GM12878 (cell line): ENCODE measurements at regions not wholly inside any gene's neighbourhood (a gene's known extent, or its start where the extent isn't known, plus 50 kb on each side); places are given as distances from the start of the nearest gene placed in this dataset.

ENCODE experiments used
- ATAC-seq: fragments of 200-7000 bp; cut with Tn5 transposase; 3 replicates; pipeline ENCODE4 v1.9.1; 2020; ENCODE audit warnings: mild to moderate bottlenecking, moderate library complexity
- BruUV-seq: library from RNA; stranded (reverse); fragments of 400-500 nt; replicated peaks from 2 replicates; lab custom pipeline; 2021; lab: Mats Ljungman, UMichigan
- CTCF ChIA-PET: fragments of 300-600 bp; sonication (Branson Sonifier 250); formaldehyde crosslinking; extraction: SDS; loops from one replicate; lab custom pipeline; 2021; ENCODE audit warnings: inconsistent platforms; lab: Yijun Ruan, JAX
- POLR2A ChIA-PET: fragments of 350-600 bp; formaldehyde crosslinking; extraction: SDS; loops from one replicate; lab custom pipeline; 2021; ENCODE audit warnings: inconsistent platforms; lab: Charles Lee
- RAD21 ChIA-PET: fragments of 300-600 bp; sonication (Branson Sonifier 250); formaldehyde crosslinking; loops from one replicate; lab custom pipeline; 2023; ENCODE audit warnings: antibody characterized with exemption; ENCODE audit not compliant: unreplicated experiment; lab: Charles Lee
- SMC1A ChIA-PET: fragments of 300-600 bp; sonication (Branson Sonifier 250); formaldehyde crosslinking; loops from one replicate; lab custom pipeline; 2023; ENCODE audit not compliant: unreplicated experiment, uncharacterized antibody; lab: Charles Lee
- DNase-seq: peaks from one replicate; pipeline ENCODE4 v3.0.0-alpha.2; 2011; ENCODE audit warnings: low read depth, low spot score
- FAIRE-seq: peaks from 3 replicates; lab custom pipeline; 2011; peaks lifted over from hg19 to GRCh38; lab: Jason Lieb, UNC
- H2AFZ ChIP-seq: 2 replicates; pipeline ENCODE4 v1.6.0; 2011; ENCODE audit warnings: low read depth, low read length, control low read depth; ENCODE audit not compliant: control insufficient read depth
- H3K27ac ChIP-seq: 2 replicates; pipeline ENCODE4 v1.5.1; 2011; ENCODE audit warnings: control low read depth; ENCODE audit not compliant: control insufficient read depth, insufficient read depth
- H3K27me3 ChIP-seq, 2 experiments: replicated peaks in 1 of 2; 2 replicates each; pipeline versions ENCODE4 v1.6.0 to v1.6.1; 2011; ENCODE audit warnings: low read length in 1 of 2; ENCODE audit not compliant: control insufficient read depth in 2 of 2, insufficient read depth in 2 of 2
- H3K36me3 ChIP-seq, 2 experiments: 2 replicates each; pipeline ENCODE4 v1.5.1; 2011; ENCODE audit warnings: low read length in 1 of 2; ENCODE audit not compliant: control insufficient read depth in 2 of 2, insufficient read depth in 2 of 2
- H3K4me1 ChIP-seq: 2 replicates; pipeline ENCODE4 v1.6.1; 2011; ENCODE audit warnings: mild to moderate bottlenecking, low read length, moderate library complexity, mixed read lengths; ENCODE audit not compliant: control insufficient read depth, insufficient read depth
- H3K4me2 ChIP-seq: 2 replicates; pipeline ENCODE4 v1.6.0; 2011; ENCODE audit warnings: control low read depth; ENCODE audit not compliant: control insufficient read depth, insufficient read depth
- H3K4me3 ChIP-seq: fragments of 200-600 bp; sonication (generic); 2 replicates; pipeline ENCODE4 v1.5.1; 2016
- H3K79me2 ChIP-seq: 2 replicates; pipeline ENCODE4 v1.6.0; 2011; ENCODE audit warnings: low read length; ENCODE audit not compliant: control insufficient read depth, insufficient read depth
- H3K9ac ChIP-seq: 2 replicates; pipeline ENCODE4 v1.8.0; 2011; ENCODE audit warnings: low read length, control low read depth, mixed read lengths; ENCODE audit not compliant: control insufficient read depth, insufficient read depth
- H3K9me3 ChIP-seq: replicated peaks from 3 replicates; pipeline ENCODE4 v1.5.1; 2011; ENCODE audit warnings: mild to moderate bottlenecking, low read length; ENCODE audit not compliant: control insufficient read depth, insufficient read depth
- H4K20me1 ChIP-seq: 2 replicates; pipeline ENCODE4 v1.6.0; 2011; ENCODE audit not compliant: control insufficient read depth, insufficient read depth
- BACH1 ChIP-seq: fragments of 450-650 bp; IDR thresholded peaks from 2 replicates; pipeline ENCODE4 v1.6.1; 2017; ENCODE audit warnings: mild to moderate bottlenecking, borderline replicate concordance
- CBX3 ChIP-seq: fragments of 200-600 bp; sonication (generic); IDR thresholded peaks from 2 replicates; pipeline ENCODE4 v1.6.1; 2016; ENCODE audit warnings: low read depth, borderline replicate concordance
- CEBPB ChIP-seq, 2 experiments: fragments of 150-350 bp in 1 of 2; IDR thresholded peaks; 2 replicates each; pipeline ENCODE4 v1.6.1; 2012 to 2014; ENCODE audit warnings: low read depth in 2 of 2, low read length in 2 of 2, borderline replicate concordance in 1 of 2, inconsistent platforms in 1 of 2
- CHD2 ChIP-seq: IDR thresholded peaks from 2 replicates; pipeline ENCODE4 v1.6.1; 2011; ENCODE audit warnings: low read depth, low read length, improper control_type of control experiment, borderline replicate concordance
- PAX5 ChIP-seq: IDR thresholded peaks from 2 replicates; pipeline ENCODE4 v1.6.1; 2011; ENCODE audit warnings: low read depth, low read length, borderline replicate concordance
- PML ChIP-seq: IDR thresholded peaks from 2 replicates; pipeline ENCODE4 v1.6.1; 2012; ENCODE audit warnings: low read length, inconsistent platforms
- RAD21 ChIP-seq: IDR thresholded peaks from 2 replicates; pipeline ENCODE4 v1.6.1; 2011; ENCODE audit warnings: mild to moderate bottlenecking, low read depth, low read length, moderate library complexity; ENCODE audit not compliant: insufficient read depth
- TCF3 ChIP-seq: IDR thresholded peaks from 2 replicates; pipeline ENCODE4 v1.6.1; 2012; ENCODE audit warnings: low read depth, mild to moderate bottlenecking, low read length, borderline replicate concordance; ENCODE audit not compliant: insufficient read depth
- YBX1 ChIP-seq: fragments of 450-650 bp; IDR thresholded peaks from 2 replicates; pipeline ENCODE4 v1.6.1; 2016; ENCODE audit warnings: antibody characterized with exemption
- ZNF384 ChIP-seq: IDR thresholded peaks from 2 replicates; pipeline ENCODE4 v1.6.1; 2012; ENCODE audit warnings: low read depth, mild to moderate bottlenecking, low read length, improper control_type of control experiment, borderline replicate concordance
- WGBS: methylation state at CpG from one replicate; pipeline ENCODE4 v1.1.6; 2016; ENCODE audit warnings: low lambda C conversion rate; ENCODE audit not compliant: insufficient replicate concordance, insufficient coverage; ENCODE audit errors: missing lambda C conversion rate; 5-methylcytosine and 5-hydroxymethylcytosine counted together
- in situ Hi-C: fragments of 300-500 bp; cut with MboI; formaldehyde crosslinking; loops from 9 replicates; pipeline ENCODE4 v1.14.3; 2018; ENCODE audit warnings: mixed read lengths
- intact Hi-C: fragments of 100-400 bp; cut with micrococcal nuclease; formaldehyde crosslinking; loops from one replicate; pipeline ENCODE4 v1.14.2; 2022; ENCODE audit not compliant: unreplicated experiment

- BruUV-seq = no TSS peak
- H3K4me3 ChIP-seq = no peak overlapping the region
- H3K27ac ChIP-seq = no peak overlapping the region
- no peaks in the 10 kb centered on the region for H3K4me1 ChIP-seq
- no peak for ATAC-seq
- no peak for FAIRE-seq
- H3K79me2 ChIP-seq = no peaks in the 10 kb centered on the region
- in situ Hi-C loops (no loop called here), intact Hi-C loops (no loop called here)
- no peaks in the 10 kb centered on the region for H4K20me1 ChIP-seq
- H3K27me3 ChIP-seq = no peaks in the 10 kb centered on the region
- no peak overlapping the region for H3K9ac ChIP-seq
- CTCF ChIA-PET = no interaction called here
- H2AFZ ChIP-seq = no peak overlapping the region
- no peak for TF ChIP-seq PAX5
- no peak for TF ChIP-seq CBX3
- TF ChIP-seq CHD2 = no peak
- no peak for TF ChIP-seq RAD21
- TF ChIP-seq TCF3 = no peak
- no peak for TF ChIP-seq CEBPB (IDR thresholded peaks at IDR 0.05; ENCODE audit: borderline replicate concordance in 1 of 2, low read depth in 2 of 2, low read length in 2 of 2)
- TF ChIP-seq PML = no peak
- TF ChIP-seq ZNF384 = no peak
- no peak for TF ChIP-seq BACH1
- TF ChIP-seq YBX1 = no peak
- SMC1A ChIA-PET = interaction anchor here (1.5 kb wide), 1 partner anchor 8 kb away, joined by 4 read pairs; no protein-coding TSS in a partner anchor
- H3K9me3 ChIP-seq = no peaks in the 10 kb centered on the region
- WGBS = 43% methylated on average over 3 of the region's 3 CpGs
- DNase-seq = no peak
- POLR2A ChIA-PET = no interaction called here
- H3K4me2 ChIP-seq = no peak overlapping the region
- H3K36me3 ChIP-seq = no peaks in the 10 kb centered on the region
- RAD21 ChIA-PET = no interaction called here
These were observed 123.9 kb upstream of the SULT1C3 start for GRCh38 chr2:108115868-108116267.
